Activated T-cell treated with anti-CD3 and anti-CD28 coated beads, Interleukin-2, amount 50 U/mL, for 1 hour (primary cell): ENCODE measurements at regions not wholly inside any gene's neighbourhood (a gene's known extent, or its start where the extent isn't known, plus 50 kb on each side); places are given as distances from the start of the nearest gene placed in this dataset.

Experiments used
- DNase-seq: peaks from one replicate; pipeline ENCODE4 v3.0.0-alpha.2; 2020

DNA sequence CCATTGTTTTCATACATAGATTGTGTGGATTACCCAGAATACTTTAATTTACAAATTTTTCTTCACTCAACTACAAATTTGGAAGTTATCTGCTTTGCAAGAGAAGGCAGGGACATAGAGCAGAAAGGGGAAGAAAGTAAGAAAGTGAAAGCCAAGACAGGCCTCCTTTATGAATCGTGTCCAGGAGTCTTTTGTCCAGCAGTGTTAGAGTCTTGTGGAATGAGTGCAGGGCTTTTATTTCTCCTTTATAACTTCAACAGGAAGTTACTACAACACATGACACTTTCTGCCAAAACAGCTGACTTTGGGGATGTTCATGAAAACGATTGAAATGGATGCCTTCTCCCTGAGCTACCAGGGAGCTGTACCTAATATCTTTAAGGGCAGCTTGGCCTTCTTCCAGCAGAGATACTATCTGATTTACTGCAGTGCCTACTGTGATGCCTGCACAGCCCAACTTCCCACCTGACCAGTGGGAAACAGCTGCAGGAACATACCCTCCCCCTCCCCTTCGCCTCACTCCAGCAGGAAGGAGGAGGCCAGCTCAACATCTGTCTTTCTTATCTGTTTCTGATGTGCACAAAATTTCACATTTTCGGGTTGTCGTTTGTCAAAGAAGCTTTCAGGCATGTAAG, 557.7 kb upstream of the SLIT2 start:
- DNase-seq: no peak

DNA sequence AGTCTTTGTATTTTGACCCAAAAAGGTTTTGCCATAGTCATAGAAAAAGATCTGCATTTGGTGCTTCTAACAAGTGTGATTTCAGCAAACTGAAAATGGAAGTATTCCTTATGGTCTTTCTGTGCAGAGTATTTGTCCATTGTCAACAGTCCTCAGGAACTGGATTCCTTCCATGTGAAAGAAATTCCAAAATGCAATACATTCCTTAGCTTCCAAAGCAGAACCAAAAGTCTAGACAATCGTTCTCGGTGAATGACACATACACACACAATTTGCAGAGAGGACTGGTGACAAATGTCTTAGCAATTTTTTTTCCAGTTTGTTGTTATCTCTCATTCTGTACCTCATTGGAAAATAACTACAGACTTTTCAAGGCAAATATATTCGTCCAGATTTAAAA, 562.2 kb upstream of the SLIT2 start:
- no peak for DNase-seq

DNA sequence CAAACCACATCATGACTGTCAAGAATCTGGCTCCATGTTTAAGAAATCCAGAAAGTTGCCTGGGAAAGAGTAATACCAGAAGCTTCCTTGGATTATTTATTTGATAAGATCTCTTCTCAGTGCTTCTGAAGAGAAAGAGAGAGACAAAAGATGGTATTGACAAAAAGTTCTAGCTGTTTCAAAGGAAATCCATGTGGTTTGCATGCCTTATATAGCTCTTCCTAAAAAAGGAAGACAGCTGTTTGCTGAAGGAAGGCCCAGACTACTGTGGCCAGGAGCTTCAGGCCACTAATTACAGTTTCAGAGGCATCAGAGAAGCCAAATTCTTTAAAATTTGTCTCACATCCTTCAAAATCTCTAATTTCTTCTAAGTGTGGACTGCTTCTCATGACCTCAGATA, 565.2 kb upstream of the SLIT2 start:
- DNase-seq: no peak

DNA sequence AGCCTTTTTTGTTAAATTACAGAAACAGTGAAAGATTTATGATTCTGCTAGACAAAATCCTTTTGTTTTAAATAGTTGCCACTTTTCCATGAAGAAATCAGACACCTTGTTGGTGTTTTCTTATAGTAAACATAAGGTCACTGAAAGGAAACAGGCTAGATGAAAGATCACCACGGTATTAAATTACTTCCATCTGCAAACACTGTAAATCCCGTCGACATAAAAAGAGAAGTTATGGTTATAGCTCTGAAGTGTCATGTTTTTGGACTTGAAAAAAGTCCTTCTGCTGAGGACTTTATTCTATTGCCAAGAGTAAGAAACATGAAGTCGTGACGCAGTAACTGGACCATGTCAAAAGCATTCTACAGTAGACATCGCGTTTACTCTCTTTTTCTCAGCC, 567.6 kb upstream of the SLIT2 start:
- DNase-seq: no peak

DNA sequence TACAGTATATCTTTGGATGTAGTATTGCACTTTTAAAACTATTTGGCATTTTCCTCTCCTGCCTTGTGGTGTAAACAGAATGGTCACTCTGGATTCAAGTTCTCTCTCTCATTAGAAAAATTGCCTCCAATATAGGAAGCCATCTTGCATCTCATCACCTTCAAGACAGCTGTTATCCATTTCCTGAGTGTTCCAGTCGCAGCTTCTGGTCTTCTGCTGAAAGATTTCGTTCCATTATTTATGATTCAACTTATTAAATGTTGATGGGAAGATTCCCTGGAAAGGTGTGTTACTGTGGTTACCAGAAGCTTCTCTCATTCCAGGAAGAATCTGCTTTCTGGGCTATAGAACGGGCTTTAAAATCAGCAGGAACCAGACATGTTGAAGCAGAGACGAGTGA, 568.3 kb upstream of the SLIT2 start:
- no peak for DNase-seq

DNA sequence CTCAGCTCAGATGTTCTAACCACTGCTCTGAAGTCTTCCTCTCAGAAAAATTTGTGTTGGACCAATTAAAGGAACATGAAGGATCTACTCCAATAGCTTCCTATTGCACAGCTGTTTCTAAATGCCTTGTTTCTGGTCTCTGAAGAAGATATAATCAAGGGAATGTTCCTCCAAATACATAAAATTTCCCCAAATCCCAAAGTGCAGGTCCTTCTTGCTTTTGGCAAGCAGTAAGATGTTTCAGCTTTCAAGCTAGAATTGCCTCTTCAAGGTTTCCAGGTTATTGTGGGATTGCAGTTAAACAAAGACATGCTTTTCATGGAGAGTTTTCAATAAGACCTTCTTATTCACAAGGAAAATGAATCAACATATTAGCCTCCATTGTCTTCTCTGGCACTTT, 574.5 kb upstream of the SLIT2 start:
- DNase-seq: no peak

DNA sequence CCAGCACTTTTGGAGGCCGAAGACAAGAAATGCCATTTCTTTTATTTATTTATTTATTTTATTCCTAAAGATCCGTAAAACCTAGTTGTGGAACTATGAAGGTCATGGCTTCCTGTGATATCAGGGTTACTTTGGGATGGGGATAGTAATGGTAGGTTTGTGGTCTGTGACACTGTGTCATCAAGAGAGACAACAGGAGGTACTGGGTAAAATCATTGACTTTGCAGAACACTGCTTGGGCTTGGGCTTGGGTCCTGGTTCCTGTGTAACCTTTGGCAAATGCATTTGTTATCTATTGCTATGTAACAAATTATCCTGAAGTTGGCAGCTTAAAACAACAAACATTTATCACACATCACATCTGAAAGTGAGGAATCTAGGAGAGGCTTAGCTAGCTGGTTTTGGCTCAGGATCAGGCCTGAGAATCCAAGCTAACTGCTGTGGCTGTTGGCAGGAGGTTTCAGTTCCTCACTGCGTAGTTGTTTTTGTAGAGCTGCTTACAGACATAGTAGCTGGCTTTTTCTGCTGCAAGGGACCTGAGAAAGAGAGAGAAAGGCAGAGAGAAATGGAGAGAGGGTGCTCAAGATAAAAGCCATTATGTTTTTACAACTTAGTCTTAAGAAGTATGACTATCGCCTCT, 576.4 kb upstream of the SLIT2 start:
- no peak for DNase-seq

DNA sequence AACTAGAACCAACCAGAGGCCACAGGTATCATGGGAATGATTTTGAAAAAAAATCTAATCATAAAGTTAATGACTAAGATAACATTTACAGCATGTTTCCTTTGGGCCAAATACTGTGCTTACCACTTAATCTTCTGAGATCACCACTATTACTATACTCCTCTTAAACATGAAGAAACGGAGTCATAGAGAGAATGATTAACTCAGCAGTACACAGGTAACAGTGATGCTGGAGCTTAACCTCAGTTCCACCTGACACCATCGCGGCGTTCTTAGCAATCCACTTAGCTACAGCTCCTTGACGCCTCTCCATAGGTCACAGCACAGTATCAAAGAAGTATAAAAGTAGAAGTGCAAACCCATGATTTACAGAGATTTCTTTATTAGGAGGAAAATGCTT, 592.6 kb upstream of the SLIT2 start:
- no peak for DNase-seq

DNA sequence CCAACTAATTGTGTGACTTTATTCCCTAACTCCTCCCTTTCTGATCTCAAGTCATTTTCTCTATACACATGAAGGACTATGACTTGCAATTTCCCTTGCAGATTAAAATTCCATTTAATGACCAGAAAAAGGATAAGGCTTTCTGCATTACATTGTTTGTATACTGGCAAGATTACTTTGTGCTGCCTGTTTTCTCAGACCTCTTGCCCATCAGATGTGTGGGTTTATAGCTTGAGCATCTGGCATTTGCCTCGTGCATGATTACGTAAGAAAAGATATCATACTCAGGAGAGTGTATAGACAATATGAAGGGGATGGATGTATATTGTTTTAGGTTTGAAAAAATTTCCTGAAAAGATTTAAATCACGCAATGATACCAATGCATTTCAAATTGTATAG, 593.8 kb upstream of the SLIT2 start:
- no peak for DNase-seq

DNA sequence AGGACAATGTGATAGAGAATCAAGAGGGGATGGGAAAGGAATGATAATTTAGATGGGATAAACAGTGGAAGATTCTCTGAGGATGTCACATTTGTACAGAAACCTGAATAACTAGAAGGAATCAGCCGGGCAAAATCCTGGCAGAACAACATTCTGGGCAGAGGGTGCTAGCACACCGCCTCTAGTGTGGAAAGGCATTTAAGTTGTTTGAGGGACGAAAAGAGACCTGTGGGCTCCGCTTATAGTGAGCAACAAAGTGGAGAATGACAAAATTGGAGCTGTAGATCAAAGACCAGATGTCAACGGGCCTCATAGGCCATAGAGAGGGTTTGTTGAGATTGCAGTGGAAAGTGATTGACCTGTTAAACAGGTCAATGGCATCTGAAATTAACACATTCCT, 596.0 kb upstream of the SLIT2 start:
- DNase-seq: no peak

DNA sequence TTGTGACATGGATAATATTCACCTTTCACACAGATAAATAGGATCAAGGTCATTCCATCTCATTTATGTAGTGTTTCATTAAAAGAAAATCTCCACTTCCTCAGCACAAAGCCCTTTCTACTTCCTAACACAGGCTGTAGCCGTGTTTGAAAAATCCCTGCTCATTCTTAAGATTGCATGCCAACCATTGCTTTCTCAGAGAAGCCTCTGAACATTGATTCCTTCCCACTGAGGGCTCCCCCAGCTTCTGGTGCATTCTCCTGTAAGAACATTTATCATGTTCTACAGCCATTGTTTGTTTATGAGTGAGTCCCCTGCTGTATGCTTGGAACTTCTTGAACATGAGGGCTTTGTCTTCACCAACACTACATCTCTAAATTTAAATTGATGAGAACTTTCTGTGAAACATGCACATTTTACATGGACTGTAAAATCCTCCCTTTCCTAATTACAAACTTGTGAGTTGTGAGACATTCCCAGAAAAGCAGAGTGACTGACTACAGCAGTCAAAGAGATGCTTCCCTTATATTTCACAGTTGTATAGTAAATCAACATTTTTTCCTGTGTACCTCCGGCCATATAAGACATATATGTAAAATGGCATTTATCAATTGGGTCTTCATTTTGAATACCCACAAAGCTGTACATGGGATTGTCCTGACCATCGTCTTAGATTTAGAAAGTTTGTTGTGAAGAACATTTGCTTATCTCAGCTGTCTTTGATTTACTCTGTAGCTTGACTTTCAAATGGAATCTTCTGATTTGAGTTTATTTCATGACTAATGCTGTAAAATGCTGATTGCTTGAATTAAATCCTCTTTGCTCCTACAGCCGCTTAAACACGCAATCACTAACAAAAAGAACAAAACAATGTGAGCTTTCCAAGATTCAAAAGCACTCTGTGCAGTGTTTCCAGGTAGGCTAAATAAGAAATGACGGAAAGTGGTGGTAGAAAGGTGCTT, 600.5 kb upstream of the SLIT2 start:
- DNase-seq: no peak

DNA sequence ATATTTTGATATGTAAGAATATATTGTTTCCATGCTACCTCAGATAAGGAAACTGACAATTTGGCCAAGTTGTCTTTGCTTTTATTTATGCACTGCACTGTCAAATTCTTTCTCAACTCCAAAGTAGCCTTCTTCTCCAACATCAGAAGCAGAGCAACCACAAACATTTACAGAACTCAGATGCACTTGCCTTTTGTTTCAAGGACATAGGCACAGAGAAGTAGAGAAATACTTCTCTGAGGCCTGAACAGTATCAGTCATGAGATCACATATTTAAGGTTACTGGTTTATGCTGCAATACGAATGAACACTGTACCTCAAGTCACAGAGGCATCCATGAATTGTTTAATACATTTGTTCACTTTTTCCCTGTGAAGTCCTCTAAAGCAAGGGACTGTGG, 606.1 kb upstream of the SLIT2 start:
- DNase-seq: no peak

DNA sequence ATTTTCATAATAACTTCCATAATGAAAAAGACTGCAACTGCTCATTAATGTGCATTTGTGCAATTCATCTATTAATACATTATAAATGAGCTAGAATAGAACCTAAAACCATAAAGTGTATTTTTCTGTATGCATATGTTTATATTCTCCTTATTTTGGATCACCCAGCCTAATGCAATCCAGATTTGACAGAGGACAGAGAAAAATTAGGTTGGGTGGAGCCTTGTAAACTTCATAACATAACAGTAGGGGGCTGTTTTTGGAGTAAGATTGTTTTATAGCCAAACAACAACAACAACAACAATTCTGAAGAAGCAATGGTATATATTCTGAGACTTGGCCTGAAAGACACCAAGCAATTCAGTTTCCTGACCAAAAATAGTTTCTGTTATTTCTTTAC, 615.3 kb upstream of the SLIT2 start:
- no peak for DNase-seq

DNA sequence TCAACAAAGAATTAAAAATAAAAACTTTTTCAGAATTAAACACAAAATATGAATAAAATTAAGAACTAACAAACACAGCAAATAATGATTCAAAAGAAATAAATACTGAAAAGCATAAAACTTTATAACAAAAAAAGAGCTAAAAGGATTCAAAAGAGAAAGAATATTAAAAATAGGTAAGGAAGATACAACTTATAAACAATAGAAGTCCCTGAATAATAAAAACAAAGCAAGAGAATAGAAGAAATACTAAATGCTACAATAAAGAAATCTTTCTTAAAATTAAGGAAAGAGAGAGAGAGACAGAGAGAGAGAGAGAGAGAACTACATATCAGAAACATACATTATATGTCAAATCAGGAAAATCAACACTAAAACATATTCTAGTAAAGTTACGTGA, 619.9 kb upstream of the SLIT2 start:
- DNase-seq: no peak

DNA sequence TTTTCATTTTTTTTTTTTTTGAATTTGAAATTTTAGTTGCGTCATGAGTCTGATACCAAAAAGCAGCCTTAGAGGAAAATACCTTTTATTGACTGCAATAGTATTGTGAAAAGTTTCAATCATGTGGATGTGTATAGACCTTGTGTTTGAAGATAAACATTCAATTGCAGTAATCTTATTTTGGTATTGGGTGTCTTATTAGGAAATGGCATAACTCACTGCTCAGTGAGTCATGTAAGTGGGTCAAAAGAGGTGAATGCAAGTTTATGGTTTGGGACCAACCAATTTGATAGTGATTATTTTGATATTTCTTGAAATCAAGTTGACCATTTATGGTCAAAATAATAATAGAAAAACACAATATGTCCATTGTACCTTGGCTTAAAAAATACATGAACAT, 627.8 kb upstream of the SLIT2 start:
- no peak for DNase-seq

DNA sequence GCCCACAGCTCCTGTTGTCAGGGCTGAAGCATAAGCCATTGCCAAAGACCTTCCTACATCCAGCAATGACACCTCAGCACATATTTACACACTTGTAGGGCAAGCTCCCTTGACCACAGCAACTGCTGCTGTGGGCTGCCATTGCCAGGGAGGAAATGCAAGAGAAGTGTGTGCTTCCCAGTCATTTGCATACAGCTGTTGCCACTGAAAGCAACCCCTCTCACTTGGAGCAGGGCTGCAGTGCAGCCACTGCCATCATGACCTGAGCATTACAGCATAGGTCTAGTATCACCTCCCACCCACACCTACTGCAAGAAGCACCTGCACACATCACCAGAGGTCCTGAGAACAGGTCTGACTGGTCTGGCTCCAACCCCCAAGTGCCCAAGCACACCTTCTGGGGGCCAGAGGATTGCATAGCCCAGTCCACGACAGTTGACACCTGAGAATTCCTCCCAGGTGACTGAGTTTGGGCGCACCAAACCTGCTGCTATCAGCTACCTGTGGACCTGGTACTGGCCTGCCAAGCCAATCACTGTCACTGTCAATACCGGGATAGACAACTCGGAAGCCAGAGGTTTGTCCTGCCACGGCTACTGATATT, 636.5 kb upstream of the SLIT2 start:
- DNase-seq: no peak

DNA sequence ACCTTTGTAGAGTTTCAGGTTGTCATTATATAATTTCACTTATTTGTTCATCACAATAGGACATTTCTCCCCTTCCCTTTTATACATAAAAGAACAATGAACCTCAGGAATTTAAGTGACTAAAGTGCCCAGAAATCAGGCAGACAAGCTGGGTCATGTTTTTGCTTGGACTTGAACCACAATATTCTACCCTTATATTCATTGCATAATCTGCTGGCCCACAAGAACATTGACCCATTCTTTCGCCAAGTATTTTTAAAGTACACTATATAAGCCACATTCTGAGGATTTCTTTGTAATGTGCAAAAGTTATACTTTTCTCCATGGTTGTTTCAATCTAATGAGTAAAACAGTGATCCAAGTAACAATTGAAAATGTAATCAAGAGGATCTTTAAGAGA, 637.5 kb upstream of the SLIT2 start:
- DNase-seq: no peak

DNA sequence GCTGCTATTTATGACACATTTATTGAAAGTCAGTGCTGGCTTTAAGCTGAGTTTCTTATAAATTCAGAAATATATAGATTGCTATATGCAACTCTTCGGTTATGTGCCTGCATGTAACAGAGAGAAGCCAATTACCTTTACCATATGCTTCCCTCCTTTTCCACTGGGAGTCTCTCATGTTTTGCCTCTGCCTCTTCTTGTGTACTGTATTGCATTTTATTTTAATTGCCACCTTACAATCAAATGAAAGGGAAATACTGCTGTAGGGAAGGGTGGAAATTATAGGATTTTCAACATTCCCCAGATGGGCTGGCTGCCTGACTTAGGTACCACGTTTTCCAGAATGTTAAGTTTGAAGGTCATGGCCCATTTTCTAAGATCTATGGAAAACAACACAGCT, 655.4 kb upstream of the SLIT2 start:
- DNase-seq: no peak

DNA sequence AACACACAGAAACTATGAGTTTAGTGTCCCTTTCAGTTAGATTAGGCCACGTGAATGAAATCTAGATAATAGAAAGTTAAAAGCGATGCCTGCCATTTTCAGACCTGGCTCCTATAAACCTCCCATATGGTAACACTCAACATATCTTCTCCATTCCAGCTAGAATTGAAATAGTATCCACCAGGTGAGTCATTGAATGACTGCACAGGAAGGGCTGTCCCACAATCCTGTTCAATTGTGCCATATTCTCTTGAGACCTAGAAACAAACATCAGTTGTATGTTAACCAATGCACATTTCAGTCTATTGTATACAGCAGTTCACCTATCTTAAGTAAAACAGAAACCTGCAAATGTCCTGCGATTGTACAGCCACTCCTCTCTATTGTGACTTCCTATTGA, 659.3 kb upstream of the SLIT2 start:
- DNase-seq: no peak

DNA sequence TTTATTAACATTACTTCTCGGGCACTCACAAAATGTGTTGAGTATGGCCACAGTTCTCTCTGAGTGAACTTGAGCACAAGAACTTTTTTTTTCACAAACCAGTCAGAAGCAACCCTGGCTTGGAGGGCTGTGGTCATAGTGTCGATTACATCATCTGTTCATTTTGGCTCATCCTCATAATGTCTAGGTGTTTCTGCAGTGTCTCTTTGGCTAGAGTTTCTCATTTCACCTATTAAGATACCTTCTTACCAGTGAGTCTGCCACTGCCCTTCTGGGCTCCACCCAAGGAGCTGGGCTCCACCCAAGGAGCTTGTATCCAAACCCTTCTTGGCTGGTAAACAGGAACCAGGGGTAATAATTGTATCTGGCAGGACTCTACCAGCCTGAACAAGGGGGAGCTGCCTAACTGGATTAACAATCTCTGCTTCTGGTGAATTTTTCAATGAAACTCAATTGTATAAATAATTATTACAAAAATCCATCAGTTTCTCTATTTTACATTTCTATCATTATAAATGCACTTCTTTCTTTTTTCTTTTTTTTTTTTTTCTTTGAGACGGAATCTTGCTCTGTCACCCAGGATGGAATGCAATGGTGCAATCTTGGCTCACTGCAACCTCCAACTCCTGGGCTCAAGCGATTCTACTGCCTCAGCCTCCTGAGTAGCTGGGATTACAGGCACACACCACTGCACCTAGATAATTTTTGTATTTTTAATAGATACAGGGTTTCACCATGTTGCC, 667.7 kb upstream of the SLIT2 start:
- no peak for DNase-seq

DNA sequence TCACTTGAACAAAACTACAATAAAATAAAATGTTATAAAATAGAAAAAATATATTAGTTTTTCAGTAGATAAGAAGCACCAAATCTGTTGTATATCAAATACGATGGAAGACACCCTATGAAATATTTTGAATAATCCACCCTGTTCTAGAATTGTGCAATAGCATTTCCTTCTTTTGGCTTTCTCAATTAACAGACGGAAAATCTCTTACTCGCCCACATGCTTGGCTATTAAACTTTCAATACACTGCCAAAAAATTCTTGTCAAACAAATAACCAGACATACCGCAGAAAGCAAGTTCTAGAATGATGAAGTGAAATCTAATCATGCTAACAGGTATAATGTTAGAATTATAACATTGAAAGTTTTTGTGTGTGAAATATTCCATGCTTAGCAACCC, 671.6 kb upstream of the SLIT2 start:
- no peak for DNase-seq

DNA sequence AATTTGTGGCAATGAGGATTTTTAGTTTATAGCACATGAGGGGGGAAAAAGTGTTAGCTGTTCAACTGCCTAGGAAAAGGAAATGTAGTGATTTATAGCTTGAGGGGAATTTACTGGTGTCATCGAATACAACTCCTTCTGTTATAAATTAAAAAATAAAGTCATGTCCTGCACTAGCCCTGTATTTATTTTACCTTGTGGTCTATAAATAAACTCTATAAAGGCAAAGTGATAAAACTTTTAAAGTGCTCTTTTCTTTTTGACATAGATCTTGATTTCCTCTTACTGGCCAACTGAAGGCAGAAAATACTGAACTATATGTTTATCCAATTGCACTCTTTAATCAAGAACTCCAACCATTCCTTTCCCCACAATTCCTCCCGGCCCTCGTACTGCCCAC, 672.1 kb upstream of the SLIT2 start:
- DNase-seq: no peak

DNA sequence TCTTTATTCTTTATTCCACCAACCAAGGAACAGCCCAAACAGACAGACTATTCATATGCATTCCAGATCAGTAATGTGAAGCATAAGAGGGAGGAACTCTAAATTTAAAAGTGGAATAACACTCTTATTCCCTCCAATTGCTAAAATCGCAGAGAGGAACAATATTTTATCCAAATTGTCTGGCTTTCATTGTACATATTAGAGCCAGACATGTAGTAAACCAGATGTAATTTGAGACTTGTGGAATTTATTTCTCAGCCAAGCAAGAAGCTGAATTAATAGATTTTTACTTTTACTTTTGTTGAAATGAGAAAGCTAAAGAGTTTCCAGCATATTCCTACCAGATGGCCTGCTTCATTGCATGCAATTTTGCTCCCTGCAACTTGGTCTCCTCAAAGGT, 674.6 kb upstream of the SLIT2 start:
- no peak for DNase-seq
